HG03354 (cell line): ENCODE measurements at regions not wholly inside any gene's neighbourhood (a gene's known extent, or its start where the extent isn't known, plus 50 kb on each side); places are given as distances from the start of the nearest gene placed in this dataset.

Source experiments
- ATAC-seq: cut with Tn5 transposase; IDR thresholded peaks from one replicate; pipeline ENCODE4 v1.9.1; 2021; ENCODE audit warnings: mild to moderate bottlenecking; ENCODE audit not compliant: unreplicated experiment, poor library complexity, severe bottlenecking

DNA sequence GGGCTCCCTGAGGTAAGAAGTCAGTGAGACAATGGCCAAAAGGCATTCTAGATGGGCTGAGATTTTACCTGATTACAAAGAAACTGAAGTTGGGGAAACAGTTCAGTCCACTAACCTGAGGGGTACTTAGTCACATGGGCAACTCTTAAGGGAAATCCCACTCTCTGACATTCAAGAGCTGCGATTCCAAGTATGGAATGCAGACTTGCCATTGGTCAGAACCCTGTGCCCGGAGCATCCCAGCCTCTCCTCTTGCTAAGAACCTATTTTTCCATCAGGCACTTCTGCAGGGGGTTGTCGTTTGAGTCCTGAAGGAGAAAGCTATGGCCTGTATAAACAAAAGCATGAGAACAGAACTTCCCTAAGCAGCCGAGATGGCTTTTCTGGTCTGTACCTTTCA is 434.9 kb upstream of the DAB1 start:
- ATAC-seq, result no peak

DNA sequence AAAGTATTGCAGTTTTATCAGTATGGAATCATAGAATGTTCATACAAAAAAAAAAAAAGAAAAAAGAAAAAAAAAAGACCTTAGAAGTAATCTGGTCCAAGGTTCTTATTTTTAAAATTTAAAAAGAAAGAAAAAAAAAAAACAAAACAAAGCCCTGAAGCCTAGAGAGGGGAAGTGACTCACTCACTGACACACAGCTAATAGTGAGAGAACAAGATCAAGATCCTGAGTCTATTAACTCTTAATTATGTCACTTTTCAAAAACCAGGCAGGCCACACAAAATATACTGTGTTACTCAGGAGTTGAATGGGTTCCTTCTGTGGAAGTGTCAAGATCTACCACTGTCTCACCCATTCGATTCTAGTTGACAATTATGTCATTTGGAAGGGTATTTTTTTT is 433.9 kb upstream of the DAB1 start:
- no peak for ATAC-seq

GRCh38 chr1:57854436-57854835 is 430.6 kb upstream of the DAB1 start:
- no peak for ATAC-seq

DNA sequence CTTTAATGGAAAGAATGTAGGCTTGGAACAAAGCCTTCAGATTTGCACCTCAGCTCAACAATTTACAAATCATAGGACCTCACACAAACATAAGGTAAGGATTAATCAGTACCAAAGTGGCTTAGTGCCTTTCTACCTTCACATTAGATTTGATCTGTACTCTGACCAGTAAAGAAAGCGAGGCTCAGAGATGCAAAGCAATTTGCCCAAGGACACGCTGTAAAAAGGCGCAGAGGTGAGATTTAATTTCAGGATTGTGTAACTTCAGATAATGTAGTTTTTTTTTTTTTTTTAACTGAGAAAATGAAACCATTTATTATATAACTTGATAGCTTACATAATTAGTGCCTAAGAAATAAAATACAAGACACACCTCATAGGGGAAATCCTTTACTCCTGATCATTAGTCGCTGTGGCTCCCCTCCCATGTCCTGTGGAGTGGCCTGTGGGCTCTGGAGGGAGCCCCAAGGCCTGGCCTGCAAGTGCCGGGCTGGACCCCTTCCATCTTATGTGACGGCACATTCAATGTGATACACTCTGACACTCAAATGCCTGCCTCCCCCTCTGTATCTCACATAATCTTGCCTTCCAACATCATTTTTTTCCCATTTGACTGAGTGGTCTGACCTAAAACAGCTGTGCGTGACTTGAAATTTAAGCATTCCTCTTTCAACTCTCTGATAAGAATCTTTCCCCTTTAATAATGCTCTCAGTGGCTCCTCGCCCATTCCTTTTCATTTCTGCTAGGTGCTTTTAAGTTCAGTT is 426.5 kb upstream of the DAB1 start:
- ATAC-seq, result no peak

DNA sequence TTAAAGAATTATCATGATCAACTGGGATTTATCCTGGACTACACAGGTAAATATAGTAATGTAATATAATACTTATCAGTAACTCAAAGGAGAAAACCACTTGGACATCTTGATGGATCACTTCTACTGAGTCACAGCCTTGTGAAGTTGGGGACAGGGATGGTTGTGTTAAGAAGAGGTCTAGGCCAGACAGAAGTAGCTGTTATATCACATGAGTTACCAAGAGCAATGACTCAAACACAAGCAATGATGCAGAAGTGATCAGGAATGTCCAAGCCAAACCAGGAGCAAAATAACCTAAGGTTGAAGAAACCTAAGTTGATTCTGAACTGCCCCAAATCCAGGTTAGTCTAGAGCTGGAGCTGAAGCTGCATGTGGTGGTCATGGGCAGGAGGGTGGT is 424.5 kb upstream of the DAB1 start:
- ATAC-seq, result no peak

- no peak for ATAC-seq
These were observed 421.2 kb upstream of the DAB1 start for GRCh38 chr1:57845041-57845440.

GRCh38 chr1:57844382-57844980 is 420.6 kb upstream of the DAB1 start:
- no peak for ATAC-seq

- no peak for ATAC-seq
These were observed 419.9 kb upstream of the DAB1 start for GRCh38 chr1:57843760-57844159.

DNA sequence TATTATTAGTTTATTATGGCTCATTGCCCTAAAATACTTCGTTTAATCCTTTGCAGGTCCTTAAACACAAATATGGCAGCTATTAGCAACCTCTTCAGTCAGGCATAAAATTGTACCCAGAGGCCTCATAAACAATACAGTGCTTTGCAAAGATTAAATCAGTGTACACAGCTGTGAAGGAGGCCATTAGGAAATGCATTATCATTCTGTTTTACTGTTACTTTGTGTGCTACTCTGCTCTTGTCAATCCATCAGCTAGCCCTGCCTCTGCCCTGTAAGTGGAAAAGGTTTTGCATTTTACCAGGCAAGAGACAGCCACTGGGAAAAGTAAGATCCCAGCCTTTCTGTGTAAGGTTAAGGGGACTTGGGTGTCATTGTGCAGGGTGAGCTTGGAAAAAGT is 415.7 kb upstream of the DAB1 start:
- no peak for ATAC-seq

DNA sequence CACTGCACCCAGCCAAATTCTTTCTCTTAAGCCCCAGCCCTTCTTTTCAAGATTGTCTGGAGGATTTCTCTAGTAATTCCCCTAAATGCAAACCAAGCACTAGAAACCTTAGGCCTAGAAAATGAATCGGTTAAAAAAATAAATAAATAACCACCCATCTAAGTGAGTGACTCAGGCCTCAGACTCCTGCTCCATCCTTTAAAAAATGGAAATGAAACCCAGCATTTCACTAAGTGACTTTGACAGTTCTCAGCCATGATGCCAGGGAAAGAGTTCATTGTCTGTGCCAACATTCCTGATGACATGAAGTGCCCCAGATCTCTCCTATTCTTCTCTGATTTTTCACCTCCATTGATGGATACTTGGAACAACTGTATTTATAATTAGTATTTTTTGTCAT is 415.2 kb upstream of the DAB1 start:
- ATAC-seq, result no peak

DNA sequence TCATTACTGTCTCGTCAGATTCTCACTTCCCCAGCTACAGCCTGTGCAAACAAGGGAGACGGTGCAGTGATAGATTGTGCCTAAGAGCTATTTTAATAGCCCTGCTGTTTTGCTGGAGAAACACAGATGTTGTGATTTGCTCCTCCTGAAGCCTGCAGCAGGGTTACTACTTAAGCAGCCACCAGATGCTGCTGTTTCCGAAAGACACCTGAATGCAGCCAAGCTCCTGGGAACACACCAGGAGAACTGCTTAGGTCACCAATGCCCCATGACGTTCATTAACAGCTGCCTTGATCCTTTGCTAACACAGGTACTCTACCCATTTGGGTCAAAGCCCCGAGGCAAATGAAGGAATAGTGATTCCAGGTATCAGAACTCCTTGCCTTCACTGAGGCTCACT is 411.8 kb upstream of the DAB1 start:
- ATAC-seq, result no peak

DNA sequence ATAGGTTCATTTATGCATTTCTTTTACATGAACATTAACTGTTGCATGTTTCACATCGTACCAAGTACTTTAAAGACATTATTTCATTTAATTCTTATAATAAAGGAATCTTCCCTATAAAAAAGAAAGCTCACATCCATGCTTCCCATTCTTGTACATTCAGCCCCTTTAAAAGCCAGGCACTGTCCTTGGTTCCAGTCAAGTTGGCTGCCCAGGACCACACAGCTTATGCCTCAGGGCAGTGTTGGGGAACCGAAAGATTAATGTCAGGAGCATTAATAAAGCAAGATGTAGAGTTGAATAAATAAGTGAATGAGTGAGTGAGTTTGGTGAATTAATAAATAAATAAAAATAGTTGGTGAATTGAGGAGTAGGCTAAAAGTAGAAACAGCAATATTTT is 409.4 kb upstream of the DAB1 start:
- no peak for ATAC-seq

- ATAC-seq, result no peak
These were observed 408.8 kb upstream of the DAB1 start for GRCh38 chr1:57832612-57833011.

GRCh38 chr1:57831624-57832023 is 407.8 kb upstream of the DAB1 start:
- no peak for ATAC-seq

GRCh38 chr1:57826535-57826934 is 402.7 kb upstream of the DAB1 start:
- ATAC-seq, result no peak

DNA sequence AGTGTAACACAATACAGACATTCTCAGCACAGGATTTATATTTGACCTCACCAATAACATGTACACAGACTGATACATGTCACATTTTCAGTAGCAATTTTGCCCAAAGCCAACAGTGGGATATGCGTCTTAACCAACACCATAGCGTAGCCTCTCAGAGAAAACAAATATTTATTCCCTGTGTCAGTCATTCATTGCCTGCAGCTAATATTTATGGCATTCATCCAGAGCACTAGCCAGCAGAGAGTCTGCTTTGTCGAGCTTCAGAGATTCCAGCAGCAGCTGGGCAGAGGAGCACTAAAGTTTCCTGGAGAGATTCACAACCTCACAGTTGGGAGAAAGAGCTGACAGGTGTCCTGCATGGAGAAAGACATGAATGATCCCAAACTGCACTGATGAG is 400.7 kb upstream of the DAB1 start:
- ATAC-seq, result no peak

DNA sequence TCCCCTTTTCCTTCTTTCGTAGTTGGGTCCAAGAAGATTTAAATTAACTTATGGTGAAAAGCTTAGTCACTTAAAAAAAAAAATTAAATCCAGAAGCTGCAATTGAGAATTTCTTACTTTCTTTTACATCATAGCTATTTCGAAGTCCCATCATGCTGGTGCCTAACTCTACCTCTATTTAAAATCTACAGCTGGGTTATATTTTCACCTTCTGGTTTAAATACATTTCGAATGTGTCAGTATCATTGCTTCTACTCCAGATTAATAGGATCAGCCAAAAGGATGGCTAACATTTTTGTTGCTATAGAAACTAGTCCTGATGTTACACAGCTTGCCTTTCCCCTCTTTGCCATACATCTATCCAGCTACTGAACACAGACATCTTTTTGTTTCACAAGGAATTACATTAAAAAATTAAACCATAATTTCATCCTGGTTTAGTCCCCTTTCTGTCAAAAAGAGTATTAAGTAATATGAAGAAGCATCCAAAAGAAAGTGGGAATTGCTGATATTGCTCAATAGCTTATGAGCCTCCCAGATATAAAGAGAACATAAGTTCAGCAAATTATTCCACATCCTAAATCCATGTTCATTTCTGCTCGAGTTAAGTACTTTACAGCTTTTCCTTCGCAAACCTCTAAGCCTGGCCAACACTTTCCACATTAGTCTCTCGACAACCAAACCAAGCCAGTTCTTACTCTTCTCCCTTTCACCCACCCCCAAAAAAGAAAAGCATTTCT is 396.7 kb upstream of the DAB1 start:
- ATAC-seq, result no peak

- ATAC-seq, result no peak
These were observed 396.0 kb upstream of the DAB1 start for GRCh38 chr1:57819893-57820292.

DNA sequence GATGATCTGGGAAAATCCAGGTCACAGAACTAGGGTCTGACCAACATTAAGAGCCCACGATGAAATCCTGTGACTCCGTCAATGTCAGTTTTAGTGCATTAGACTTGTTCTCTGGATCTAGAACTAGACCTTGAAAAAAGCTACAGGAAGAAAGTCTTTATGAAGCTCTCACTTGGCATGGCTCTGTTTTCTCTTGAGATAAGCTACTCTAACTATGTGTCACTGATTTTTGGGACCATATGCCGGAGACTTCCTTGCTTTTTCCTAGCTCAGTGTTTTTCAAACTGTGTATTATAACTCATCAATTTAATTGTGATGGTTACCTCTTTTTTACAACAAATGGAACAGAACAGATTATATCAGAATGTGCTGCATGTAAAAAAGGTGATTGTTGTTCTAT is 379.7 kb upstream of the DAB1 start:
- no peak for ATAC-seq

DNA sequence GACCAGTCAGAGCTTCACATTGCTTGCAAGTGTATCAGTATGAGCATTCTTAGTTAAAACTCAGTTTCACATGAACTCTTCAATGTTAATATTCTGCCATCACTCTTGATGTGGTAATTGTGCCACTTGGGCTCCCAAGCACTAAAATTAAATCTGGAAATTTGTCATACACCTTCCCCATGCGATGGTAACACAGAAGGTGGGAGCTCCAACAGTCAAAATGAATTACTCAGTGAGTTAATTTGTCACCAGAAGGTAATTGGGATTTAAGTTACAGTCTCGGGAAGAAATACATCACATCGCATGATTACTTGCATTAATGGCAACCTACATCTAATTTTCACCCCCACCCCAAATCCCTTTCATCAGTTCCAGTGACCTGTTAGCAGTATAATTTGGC is 376.5 kb upstream of the DAB1 start:
- ATAC-seq, result no peak

DNA sequence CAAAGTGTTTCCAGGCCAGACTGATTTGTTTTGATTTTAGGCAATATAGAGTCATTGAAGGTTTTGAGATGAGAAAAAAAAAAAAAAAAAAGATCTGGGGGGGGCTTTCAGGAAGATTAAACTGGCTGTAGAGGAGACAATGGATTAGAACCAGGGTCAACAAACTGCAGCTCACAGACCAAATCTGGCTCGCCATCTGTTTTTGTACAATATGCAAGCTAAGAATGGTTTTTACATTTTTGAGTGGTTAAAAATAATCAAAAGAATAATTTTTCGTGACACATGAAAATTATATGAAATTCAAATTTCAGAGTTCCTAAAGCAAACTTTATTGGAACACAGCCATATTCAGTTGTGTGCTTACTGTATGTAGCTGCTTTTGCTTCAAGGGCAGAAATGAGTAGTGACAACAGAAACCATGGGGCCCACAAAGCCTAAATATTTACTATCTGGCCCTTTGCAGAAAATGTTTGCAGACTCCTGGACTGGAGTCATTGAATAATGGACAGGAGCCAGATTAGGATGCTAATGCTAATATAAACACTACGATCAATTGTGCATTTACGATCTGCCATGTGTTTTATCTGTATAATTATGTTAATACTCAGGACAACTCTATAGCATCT is 375.7 kb upstream of the DAB1 start:
- no peak for ATAC-seq
